WTC11 (cell line): ENCODE measurements at regions not wholly inside any gene's neighbourhood (a gene's known extent, or its start where the extent isn't known, plus 50 kb on each side); places are given as distances from the start of the nearest gene placed in this dataset.

ENCODE experiments used
- ATAC-seq: fragments of 200-7000 bp; cut with Tn5 transposase; 2 replicates; pipeline ENCODE4 v1.10.0; 2021; ENCODE audit warnings: mild to moderate bottlenecking, moderate library complexity
- CTCF ChIA-PET: fragments of 300-600 bp; sonication (Branson Sonifier 250); formaldehyde crosslinking; loops from one replicate; lab custom pipeline; 2021; ENCODE audit warnings: antibody characterized with exemption; lab: Charles Lee
- POLR2A ChIA-PET: fragments of 350-600 bp; sonication (Branson Sonifier 250); formaldehyde crosslinking; loops from one replicate; lab custom pipeline; 2021; ENCODE audit warnings: antibody characterized with exemption; lab: Charles Lee
- DNase-seq: peaks from one replicate; pipeline ENCODE4 v3.0.0; 2021; ENCODE audit warnings: low spot score
- H3K27ac Mint-ChIP-seq: 2 replicates; pipeline ENCODE4 v1.8.0; 2021; ENCODE audit warnings: mixed read lengths
- H3K27me3 Mint-ChIP-seq: 2 replicates; pipeline ENCODE4 v1.8.0; 2021; ENCODE audit warnings: low read depth, mild to moderate bottlenecking, moderate library complexity, mixed read lengths
- H3K36me3 Mint-ChIP-seq: 2 replicates; pipeline ENCODE4 v1.8.0; 2021; ENCODE audit warnings: mixed read lengths
- H3K4me1 Mint-ChIP-seq: 2 replicates; pipeline ENCODE4 v1.8.0; 2022; ENCODE audit warnings: mixed read lengths
- H3K4me3 Mint-ChIP-seq: 2 replicates; pipeline ENCODE4 v1.8.0; 2021; ENCODE audit warnings: mild to moderate bottlenecking, moderate library complexity, mixed read lengths
- H3K9me3 Mint-ChIP-seq: 2 replicates; pipeline ENCODE4 v1.8.0; 2021; ENCODE audit warnings: mixed read lengths
- ATF1 ChIP-seq: sonication (generic); formaldehyde crosslinking; IDR thresholded peaks from 2 replicates; pipeline ENCODE4 v1.8.1; 2023; ENCODE audit warnings: mild to moderate bottlenecking, moderate library complexity, missing genetic modification reagents
- ATF2 ChIP-seq: sonication (generic); formaldehyde crosslinking; IDR thresholded peaks from 2 replicates; pipeline ENCODE4 v1.8.1; 2022; ENCODE audit warnings: low read depth, missing genetic modification reagents, borderline replicate concordance
- ATF3 ChIP-seq: sonication (generic); formaldehyde crosslinking; conservative IDR thresholded peaks from 2 replicates; pipeline ENCODE4 v1.8.1; 2022; ENCODE audit warnings: mild to moderate bottlenecking, missing genetic modification reagents
- CBFB ChIP-seq: sonication (generic); formaldehyde crosslinking; IDR thresholded peaks from 2 replicates; pipeline ENCODE4 v1.8.1; 2022; ENCODE audit warnings: mild to moderate bottlenecking, low read depth, missing genetic modification reagents
- CTCF ChIP-seq: fragments of 200-600 bp; IDR thresholded peaks from 2 replicates; pipeline ENCODE4 v1.8.0; 2022; ENCODE audit warnings: antibody characterized with exemption
- E2F5 ChIP-seq: sonication (generic); formaldehyde crosslinking; IDR thresholded peaks from 2 replicates; pipeline ENCODE4 v1.8.1; 2022; ENCODE audit warnings: mild to moderate bottlenecking, moderate library complexity, missing genetic modification reagents
- EMX1 ChIP-seq: fragments of 250-450 bp; sonication (Bioruptor Pico); IDR thresholded peaks from 2 replicates; pipeline ENCODE4 v1.8.0; 2021; ENCODE audit warnings: mild to moderate bottlenecking
- FOXJ3 ChIP-seq: sonication (generic); formaldehyde crosslinking; IDR thresholded peaks from 2 replicates; pipeline ENCODE4 v1.9.0; 2021; ENCODE audit warnings: missing genetic modification reagents, mild to moderate bottlenecking, borderline replicate concordance
- FOXP1 ChIP-seq: sonication (generic); formaldehyde crosslinking; IDR thresholded peaks from 2 replicates; pipeline ENCODE4 v1.8.0; 2022; ENCODE audit warnings: missing genetic modification reagents, mild to moderate bottlenecking, moderate library complexity, borderline replicate concordance
- HMGA2 ChIP-seq: fragments of 250-450 bp; sonication (Bioruptor Pico); IDR thresholded peaks from 2 replicates; pipeline ENCODE4 v1.4.0; 2021; ENCODE audit warnings: mild to moderate bottlenecking, moderate library complexity
- IRF2 ChIP-seq: sonication (generic); formaldehyde crosslinking; IDR thresholded peaks from 2 replicates; pipeline ENCODE4 v1.8.0; 2022; ENCODE audit warnings: low read depth, missing genetic modification reagents, borderline replicate concordance
- KAT7 ChIP-seq: sonication (generic); formaldehyde crosslinking; IDR thresholded peaks from 2 replicates; pipeline ENCODE4 v1.8.1; 2023; ENCODE audit warnings: missing genetic modification reagents, mild to moderate bottlenecking, borderline replicate concordance
- NFE2L1 ChIP-seq: sonication (generic); formaldehyde crosslinking; IDR thresholded peaks from 2 replicates; pipeline ENCODE4 v1.8.1; 2023; ENCODE audit warnings: missing genetic modification reagents
- RORB ChIP-seq: fragments of 250-450 bp; sonication (Bioruptor Pico); IDR thresholded peaks from 2 replicates; pipeline ENCODE4 v1.9.0; 2021; ENCODE audit warnings: mild to moderate bottlenecking
- SP1 ChIP-seq: sonication (generic); formaldehyde crosslinking; conservative IDR thresholded peaks from 2 replicates; pipeline ENCODE4 v1.8.1; 2022; ENCODE audit warnings: missing genetic modification reagents
- TP53 ChIP-seq: sonication (generic); formaldehyde crosslinking; IDR thresholded peaks from 2 replicates; pipeline ENCODE4 v1.8.1; 2023; ENCODE audit warnings: mild to moderate bottlenecking, missing genetic modification reagents
- USF1 ChIP-seq: sonication (generic); formaldehyde crosslinking; IDR thresholded peaks from 2 replicates; pipeline ENCODE4 v1.8.0; 2022; ENCODE audit warnings: mild to moderate bottlenecking, missing genetic modification reagents
- ZBTB21 ChIP-seq: sonication (generic); formaldehyde crosslinking; IDR thresholded peaks from 2 replicates; pipeline ENCODE4 v1.8.1; 2023; ENCODE audit warnings: mild to moderate bottlenecking, missing genetic modification reagents, borderline replicate concordance
- ZBTB43 ChIP-seq: sonication (generic); formaldehyde crosslinking; IDR thresholded peaks from 2 replicates; pipeline ENCODE4 v1.8.1; 2023; ENCODE audit warnings: mild to moderate bottlenecking, missing genetic modification reagents
- ZNF263 ChIP-seq: sonication (generic); formaldehyde crosslinking; IDR thresholded peaks from 2 replicates; pipeline ENCODE4 v1.8.1; 2022; ENCODE audit warnings: low read depth, mild to moderate bottlenecking, moderate library complexity, missing genetic modification reagents
- ZNF416 ChIP-seq: fragments of 250-450 bp; sonication (Bioruptor Pico); IDR thresholded peaks from 2 replicates; pipeline ENCODE4 v1.9.0; 2021; ENCODE audit warnings: mild to moderate bottlenecking, inconsistent platforms
- ZNF425 ChIP-seq: fragments of 250-450 bp; sonication (Bioruptor Pico); conservative IDR thresholded peaks from 2 replicates; pipeline ENCODE4 v1.9.0; 2021; ENCODE audit warnings: mild to moderate bottlenecking

GRCh38 chr18:56120782-56121181, 517.6 kb downstream of the TXNL1 start (continued):
- no peak for TF ChIP-seq E2F5 (CRISPR knock-in tag)

- TF ChIP-seq CBFB (CRISPR knock-in tag), result no peak
- TF ChIP-seq ATF3 (CRISPR knock-in tag), result no peak
- TF ChIP-seq ZBTB21 (CRISPR knock-in tag), result no peak
- TF ChIP-seq ZNF416 (CRISPR knock-in tag), result no peak
- TF ChIP-seq ZNF425, result no peak
- no peak for TF ChIP-seq EMX1 (CRISPR knock-in tag)
- no peak for TF ChIP-seq ATF1 (CRISPR knock-in tag)
- no peak for TF ChIP-seq IRF2 (CRISPR knock-in tag)
- TF ChIP-seq USF1 (CRISPR knock-in tag), result no peak
- TF ChIP-seq CTCF, result no peak
- TF ChIP-seq FOXJ3 (CRISPR knock-in tag), result no peak
- TF ChIP-seq HMGA2, result no peak
- TF ChIP-seq ZBTB43, result no peak
- TF ChIP-seq SP1 (CRISPR knock-in tag), result no peak
- TF ChIP-seq TP53 (CRISPR knock-in tag), result no peak
- no peak for TF ChIP-seq ZNF263 (CRISPR knock-in tag)
- TF ChIP-seq RORB (CRISPR knock-in tag), result no peak
- no peak for TF ChIP-seq FOXP1 (CRISPR knock-in tag)
- no peaks in the 10 kb centered on the region for H3K27me3 Mint-ChIP-seq
- H3K4me3 Mint-ChIP-seq, result no peak overlapping the region
- no peaks in the 10 kb centered on the region for H3K36me3 Mint-ChIP-seq
- ChIA-PET POLR2A (no interaction called here), CTCF (no interaction called here)
- no peaks in the 10 kb centered on the region for H3K9me3 Mint-ChIP-seq
- H3K4me1 Mint-ChIP-seq, result peaks cover 8% of the 10 kb centered on the region
- ATAC-seq (no peak), DNase-seq (no peak)
- H3K27ac Mint-ChIP-seq, result no peak overlapping the region
These were observed 518.7 kb downstream of the TXNL1 start for GRCh38 chr18:56119681-56120080.

GRCh38 chr18:56118422-56118821, 520.0 kb downstream of the TXNL1 start:
- no peak for DNase-seq
- H3K27me3 Mint-ChIP-seq, result no peaks in the 10 kb centered on the region
- CTCF ChIA-PET, result no interaction called here
- no peak overlapping the region for H3K27ac Mint-ChIP-seq
- H3K36me3 Mint-ChIP-seq, result no peaks in the 10 kb centered on the region
- H3K9me3 Mint-ChIP-seq, result no peaks in the 10 kb centered on the region
- POLR2A ChIA-PET, result no interaction called here
- TF ChIP-seq ATF2 (CRISPR knock-in tag) (no peak), KAT7 (no peak), NFE2L1 (CRISPR knock-in tag) (no peak), TP53 (CRISPR knock-in tag) (no peak), ZNF263 (CRISPR knock-in tag) (no peak)
- no peak for ATAC-seq
- no peak overlapping the region for H3K4me3 Mint-ChIP-seq
- H3K4me1 Mint-ChIP-seq, result peaks cover 14% of the 10 kb centered on the region
